NCI-H69 (cell line): ENCODE measurements at regions not wholly inside any gene's neighbourhood (a gene's known extent, or its start where the extent isn't known, plus 50 kb on each side); places are given as distances from the start of the nearest gene placed in this dataset.

Experiments used
- DNase-seq: peaks from one replicate; lab custom pipeline; 2025; lab: John Stamatoyannopoulos, UW

DNA sequence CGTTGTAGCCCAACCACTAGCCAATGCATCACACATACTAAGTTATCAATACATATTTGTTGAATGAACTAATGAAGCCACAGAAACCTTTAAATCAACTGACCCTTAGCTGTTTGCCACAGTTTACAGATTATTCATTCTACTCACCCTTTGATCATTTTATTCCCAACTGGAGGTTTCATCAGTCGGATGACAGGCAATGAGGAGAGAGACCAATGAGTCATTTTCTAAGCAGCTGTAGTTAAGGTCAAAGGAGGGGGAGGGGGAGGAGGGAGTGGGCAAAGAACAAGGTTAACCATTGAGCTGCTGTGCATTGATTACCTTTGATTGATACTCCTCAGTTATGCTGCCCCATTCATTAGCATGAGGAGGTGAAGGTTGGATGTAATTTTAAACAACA, 469.5 kb downstream of the VRK1 start:
- DNase-seq = peak; percentile 65

DNA sequence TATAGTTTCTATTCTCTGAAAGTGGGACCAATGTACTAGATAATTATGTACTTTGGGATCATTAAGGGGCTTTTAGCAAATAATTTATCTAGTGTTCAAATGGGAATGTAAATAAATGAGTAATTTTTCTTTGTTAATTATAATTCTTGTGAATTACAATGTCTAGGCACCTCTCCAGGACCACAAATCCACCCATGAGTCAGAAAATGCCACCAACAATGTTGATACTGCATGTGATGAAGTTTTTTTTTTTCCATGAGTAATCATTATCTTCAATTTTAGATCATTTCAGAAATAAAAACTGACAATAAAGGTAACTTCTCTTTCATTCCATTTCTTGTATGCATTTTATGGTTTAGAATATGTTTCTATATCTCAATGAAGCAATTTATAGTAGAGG, 470.3 kb downstream of the VRK1 start:
- peak; percentile 64 for DNase-seq

DNA sequence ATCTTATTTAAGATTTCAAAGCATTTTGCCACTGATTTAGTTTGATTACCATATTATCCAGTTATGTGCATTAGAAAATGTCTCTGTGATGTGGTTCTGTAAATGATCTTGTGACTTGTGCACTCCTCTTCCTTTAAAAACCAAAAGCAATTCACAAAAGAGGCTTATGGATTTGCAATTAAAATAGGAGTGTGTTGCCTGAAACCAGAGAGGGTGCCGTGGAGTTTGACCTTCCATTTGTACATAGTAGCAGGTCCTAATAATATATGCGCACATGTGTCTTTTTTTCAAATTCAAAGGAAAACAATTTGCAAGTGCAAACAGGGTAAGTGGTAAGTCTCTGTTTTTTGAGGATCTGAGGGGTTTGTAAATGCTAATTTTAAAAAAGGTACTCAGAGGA, 470.9 kb downstream of the VRK1 start:
- DNase-seq = peak; percentile 41

DNA sequence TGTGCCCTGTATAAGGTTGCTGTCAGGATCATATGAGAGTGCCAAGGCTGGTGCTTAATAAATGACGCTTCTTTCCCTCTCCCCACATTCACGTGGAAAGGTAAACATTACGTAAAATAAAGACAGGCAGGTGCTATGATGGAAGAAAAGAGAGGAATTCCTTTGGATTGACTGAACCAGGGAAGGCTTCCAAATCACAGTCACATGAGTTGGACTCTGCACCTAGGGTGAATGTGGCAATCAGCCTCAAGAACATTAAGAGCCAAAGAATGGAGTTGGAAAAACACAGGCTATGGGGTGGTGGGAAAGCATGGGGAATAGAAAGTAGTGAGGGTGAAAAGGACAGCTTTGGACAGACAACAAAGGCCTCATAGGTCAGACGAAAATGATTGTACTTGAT, 473.1 kb downstream of the VRK1 start:
- no peak for DNase-seq

DNA sequence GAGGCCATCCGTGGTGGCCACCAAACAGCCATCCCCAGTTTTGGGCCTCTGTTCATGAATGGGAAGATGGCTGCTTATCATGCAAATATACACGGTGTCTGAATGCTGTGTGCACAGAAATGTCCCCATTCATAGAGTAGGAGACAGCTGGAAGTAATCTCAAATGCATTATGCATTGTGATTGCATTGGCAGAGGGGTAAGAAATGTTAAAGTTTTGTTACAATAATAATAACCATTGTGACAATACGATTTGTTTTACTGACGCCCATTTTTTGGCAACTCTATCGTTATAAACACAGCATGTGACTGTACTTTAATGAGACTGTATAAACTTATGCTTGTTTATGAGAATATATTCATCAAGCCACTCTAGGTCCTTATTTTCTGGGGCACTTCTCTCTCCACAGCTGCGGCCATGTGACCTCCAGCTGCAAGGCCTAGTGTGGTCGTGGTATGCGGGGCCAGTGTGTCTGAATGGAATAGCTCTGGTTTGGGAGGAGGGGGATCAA, 474.3 kb downstream of the VRK1 start:
- DNase-seq = no peak

DNA sequence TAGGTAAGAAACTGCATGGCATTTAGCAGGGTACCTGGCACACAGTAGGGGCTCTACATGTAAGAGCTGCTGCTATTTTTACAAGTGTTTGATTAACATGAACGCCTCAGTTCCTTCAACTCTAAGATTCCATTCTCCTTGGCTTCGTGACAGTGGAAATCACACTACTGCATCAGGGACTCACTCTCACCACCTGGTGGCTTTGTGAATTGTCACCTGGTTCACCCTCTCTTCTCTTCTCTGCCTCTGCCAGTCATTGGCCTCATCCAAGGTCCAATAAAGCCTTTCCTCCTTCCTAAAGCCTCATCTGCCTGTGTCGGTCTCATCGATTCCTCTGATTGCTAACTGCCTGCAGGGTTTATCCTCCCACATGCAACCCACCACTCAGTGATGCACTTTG, 476.4 kb downstream of the VRK1 start:
- DNase-seq = peak; percentile 13

DNA sequence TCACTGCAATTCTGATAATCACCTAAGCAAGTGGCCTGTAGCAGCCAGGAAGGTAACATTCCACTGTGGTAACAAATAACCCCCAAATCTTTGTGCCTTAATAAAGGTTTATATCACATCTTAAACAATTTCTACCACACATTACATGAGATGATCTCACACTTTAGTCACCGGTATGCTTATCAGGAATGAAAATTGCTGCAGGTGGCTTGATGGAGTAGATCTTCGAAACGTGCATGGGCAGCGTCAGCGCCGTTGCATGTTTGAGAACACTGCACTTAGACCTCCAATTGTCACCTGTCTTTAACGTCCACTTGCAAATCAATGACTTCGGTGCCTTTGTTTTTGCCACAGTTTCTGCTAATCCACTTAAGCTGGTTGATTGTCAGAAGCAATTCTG, 477.4 kb downstream of the VRK1 start:
- DNase-seq = no peak

DNA sequence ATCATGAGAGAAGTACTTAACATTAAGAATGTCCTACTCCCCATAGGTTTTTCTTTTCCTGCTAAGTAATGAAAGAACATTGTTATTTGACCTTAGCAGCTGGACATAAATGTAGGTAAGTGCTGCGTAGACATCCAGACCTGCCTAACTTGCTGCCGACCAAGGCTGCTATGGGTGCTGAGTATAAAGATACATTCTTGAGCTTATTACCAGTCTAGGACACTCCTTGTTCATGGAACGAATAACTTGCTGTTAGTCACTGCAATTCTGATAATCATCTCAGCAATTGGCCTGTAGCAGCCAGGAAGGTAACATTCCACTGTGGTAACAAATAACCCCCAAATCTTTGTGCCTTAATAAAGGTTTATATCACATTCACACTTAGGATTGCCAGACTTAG, 478.1 kb downstream of the VRK1 start:
- DNase-seq = no peak

DNA sequence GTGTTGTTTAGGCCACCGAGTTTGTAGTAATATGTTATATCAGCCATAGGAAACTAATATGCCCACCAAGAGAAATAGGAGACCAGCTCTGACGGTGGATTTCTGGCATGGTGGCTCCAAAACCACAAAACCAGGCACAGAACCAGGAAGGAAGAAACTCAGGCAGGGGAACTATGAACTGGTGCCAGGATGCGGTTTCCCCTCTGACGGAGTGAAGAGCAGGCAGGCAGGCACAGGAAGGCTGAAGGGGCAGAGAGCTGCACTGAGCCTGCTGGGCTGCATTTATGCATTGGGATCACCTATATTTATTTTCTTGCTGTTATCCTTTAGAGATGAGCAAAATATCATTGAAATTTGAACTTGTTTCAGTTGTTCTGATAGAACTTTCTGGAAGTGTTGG, 479.4 kb downstream of the VRK1 start:
- DNase-seq = no peak

DNA sequence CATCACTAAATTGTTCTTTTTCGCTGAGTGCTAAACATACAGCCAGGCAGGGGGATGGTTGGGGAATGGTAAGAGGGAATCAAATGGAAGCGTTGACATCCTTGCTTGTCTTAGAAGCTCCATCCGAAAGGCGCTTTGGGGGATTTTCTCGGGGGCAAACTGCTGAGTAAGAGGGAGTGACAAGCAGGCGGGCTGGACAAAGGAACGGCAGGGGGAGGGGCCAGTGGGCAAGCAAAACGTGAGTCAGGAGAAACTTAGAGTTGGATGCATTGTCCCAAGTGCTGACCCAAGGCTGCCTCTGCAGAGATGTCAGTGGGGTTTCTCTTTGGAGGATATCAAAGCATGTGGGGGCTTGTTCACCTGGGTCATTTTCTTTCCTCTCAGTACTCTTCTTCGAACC, 480.5 kb downstream of the VRK1 start:
- no peak for DNase-seq

DNA sequence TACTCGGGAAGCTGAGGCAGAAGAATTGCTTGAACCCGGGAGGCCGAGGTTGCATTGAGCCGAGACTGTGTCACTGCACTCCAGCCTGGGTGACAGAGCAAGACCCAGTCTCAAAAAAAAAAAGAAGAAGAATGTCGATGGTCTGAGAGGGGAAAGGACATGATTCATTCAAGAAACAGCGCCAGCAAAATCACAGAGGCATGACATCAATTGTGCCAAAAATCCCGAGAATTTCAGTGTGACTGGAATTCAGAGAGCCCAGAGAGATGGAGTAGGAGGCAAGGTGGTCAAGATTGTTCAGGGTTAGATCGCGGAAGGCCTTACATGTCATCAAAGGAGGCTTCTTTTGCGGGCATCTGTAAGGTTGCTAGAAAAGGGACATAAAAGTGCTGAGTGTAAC, 483.3 kb downstream of the VRK1 start:
- no peak for DNase-seq

DNA sequence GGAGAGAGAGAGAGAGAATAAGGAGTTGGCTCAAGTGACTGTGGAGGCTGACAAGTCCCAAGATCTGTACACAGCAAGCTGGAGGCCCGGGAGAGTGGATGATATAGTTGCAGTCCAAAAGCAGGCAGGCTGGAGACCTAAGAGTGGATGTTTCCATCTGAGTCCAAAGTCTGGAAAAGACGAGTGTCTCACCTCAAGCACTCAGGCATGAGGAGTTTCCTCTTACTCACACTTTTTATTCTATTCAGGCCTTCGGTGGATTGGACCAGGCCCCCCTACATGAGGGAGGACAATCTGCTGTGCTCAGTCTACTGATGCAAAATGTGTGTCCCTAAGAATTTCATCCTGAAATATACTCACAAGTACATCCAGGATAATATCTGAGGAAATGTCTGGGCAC, 484.6 kb downstream of the VRK1 start:
- no peak for DNase-seq

DNA sequence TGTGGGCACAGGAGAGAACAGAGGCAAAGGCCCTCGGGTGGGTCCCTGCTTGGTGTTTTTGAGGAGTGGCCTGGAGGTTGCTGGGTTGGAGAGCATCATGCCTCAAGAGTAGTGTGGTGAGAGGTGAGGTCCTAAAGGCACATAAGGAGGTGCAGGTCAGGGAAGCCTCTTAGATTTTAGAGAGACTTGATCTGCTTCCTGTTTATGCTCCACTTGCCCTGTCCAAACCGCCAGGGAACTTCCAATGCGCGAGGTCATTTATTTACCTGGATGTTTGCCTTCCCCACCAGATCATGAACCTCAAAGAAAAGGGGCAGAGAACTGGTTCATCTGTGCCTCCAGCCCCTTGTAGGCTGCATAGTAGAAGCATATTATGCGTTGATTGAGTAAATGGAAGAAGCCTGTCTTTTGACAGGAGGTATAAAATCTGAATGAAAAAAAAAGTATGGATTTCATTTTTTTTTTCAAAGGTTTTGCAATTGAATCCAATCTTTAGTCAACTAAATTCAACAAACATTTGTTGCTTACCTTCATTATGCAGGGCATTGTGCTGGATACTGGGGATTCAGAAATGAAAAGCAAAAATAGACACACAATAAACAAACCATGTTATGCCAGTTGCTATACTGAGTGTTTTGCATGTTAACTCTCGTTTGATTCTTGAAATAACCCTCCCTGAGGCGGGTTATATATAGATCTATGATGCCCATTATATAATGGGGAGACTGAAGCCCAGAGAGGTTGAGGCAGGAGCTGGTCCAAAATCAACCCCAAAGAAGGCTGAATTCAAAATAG, 485.2 kb downstream of the VRK1 start:
- DNase-seq = no peak

DNA sequence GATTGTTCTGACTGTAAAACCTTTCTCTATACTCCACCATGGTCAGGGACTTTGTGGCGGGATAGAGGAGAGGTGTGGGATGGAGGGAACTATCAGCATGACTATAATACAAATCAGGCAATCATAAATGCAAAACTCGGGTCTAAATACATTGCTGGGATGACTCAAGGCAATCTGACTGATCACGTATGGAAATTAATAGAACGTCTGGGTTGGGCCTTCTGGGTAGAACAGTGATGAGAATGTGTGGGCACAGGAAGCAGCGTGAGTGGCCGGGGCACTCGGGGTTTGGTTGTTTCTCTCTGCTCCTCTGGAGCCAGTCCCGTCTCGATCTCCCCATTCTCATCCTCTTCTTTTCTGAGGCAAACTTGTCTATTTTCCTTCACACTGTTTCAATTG, 485.8 kb downstream of the VRK1 start:
- no peak for DNase-seq

DNA sequence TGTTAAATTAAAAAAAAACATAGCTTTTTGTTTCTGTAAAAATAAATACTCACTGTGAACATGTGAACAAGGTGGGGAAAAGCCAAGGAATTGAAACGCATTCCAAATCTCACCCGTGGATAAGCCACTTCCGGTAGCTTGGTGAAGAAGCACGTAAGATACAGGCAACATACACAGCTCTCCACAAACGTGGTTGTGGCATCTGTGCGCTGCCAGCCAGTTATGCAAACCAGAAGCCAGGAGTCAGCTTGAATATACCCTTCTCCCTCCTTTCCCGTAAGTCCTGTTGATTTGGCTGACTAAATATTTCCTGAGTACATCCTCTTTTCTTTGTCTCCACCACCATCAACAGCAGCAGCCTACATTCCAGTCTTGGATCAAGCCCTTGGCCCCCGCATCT, 486.2 kb downstream of the VRK1 start:
- DNase-seq = no peak

DNA sequence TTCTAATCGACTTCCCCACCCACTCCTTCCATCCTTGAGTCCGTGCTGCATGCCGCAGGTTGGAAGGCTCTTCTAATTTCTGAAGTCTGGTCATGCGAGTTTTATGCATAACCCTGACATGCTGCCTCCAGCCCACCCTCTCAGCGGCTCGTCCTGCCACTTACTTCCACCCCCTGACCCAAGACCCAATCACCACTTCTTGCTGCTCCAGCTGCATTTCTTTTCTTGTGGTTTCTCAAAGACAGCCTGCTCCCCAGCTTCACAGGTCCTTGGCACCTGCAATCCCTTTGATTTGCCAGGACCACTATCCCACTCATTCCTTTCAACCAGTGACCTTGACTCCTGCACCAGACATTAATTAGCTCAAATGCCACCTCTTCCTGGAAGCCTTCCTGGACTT, 486.7 kb downstream of the VRK1 start:
- DNase-seq = no peak

DNA sequence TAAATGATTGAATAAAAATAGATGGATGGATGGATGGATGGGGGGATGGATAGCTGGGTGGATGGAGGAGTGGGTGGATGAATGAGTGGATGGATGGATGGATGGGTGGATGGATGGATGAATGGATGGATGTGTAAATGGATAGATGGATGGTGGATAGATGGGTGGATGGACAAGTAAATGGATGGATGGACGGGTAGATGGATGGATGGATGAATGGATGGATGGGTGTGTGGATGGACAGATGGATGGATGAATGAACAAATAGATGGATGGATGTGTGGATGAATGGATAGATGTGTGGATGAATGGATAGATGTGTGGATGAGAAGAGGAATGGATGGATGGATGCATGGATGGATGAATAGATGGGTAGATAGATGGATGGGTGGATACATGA, 490.8 kb downstream of the VRK1 start:
- no peak for DNase-seq

DNA sequence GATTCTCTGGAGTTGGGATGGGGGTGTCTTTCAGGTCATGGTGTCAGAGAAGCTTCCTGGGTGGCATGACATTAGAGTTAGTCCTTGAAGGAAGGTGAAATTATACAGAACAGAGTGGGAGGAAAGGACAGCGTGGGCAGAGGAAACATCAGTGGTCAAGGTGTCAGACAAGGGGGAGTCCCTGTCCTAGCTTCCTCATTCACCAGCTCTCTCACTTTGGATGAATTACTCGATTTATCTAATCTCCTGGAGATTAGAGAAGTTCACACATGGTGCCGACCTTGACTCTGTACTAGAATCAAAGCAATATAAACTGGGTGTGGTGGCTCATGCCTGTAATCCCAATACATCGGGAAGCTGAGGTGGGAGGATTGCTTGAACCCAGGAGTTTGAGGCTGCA, 492.9 kb downstream of the VRK1 start:
- no peak for DNase-seq

DNA sequence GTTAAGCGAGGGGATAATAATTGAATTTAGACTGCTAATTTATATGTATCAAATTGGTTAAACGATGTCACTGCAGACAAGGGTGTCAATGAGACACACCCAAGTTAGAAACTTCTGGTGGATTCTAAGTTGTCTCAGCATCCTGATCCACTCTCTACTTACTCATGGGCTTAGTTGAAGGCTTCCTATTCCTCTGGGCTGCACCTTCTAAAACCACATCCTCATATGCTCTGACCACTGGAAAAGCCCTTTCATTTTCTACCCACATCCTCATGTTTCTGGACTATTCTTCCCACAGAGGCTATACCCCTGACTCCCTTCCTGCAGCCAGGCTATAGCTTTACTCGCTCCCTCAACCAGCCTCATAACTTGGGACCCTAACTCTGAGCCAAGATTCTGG, 493.8 kb downstream of the VRK1 start:
- no peak for DNase-seq

DNA sequence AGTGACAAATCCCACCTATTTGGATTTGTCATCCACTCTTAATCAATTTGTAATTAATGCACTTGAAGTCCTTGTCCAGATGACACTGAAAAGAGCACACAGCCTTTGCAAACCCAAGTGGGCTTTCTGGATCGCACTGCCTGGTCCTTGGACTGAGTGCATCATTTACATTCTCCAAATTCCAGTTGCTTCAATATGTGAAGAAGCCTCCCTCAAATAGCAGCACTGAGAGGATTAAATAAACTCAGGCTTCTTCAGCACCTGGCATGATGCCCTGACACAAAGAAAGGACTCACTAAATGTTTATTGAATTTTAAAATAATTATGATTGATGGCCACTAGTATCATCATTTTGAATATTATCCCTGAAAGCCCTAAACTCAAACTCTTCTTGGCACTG, 496.5 kb downstream of the VRK1 start:
- DNase-seq = no peak

DNA sequence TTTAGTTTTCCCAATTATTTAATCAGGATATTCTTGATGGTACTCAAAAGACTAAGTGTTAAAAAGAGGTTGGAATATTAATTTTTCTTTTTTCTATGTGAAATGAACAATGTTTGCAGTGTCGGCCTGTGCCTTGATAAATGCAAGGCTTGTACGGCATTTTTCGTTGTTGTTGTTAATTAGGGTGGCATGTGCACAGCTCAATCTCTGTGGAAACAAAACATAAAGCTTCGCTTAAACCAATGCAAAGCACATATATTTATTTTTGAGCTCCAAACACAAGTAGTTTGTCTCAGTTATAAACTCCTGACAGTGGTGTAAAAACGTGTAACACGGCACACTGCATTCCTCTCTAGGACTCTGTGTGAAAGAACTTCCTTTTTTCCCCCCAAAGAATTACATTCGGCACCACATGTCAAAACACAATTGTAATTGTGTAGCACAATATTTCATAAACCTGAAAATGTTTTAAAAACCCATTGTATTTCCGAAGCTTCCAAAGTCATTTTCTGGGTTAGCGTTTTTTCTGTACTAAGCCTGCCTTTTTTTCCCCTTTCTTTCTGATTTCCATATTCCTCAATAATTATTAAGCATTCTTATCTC, 498.0 kb downstream of the VRK1 start:
- no peak for DNase-seq

DNA sequence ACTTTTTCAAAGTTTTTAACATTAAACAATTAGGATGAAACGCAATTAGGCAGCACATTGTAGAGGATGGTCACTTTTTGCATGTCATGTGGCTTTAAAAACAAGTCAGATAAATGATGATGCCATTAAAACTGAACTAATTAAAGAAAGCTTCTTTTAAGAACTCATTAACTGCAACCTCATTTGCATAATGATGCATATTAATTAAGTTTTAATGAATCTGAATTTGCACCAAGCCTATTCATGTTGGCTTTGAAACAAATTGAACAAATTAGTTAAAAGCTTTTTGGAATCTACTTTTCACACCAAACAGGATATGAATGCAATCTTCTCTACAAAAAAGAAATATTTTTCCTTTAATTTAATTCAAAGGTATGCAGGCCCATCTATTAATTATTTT, 499.0 kb downstream of the VRK1 start:
- no peak for DNase-seq

DNA sequence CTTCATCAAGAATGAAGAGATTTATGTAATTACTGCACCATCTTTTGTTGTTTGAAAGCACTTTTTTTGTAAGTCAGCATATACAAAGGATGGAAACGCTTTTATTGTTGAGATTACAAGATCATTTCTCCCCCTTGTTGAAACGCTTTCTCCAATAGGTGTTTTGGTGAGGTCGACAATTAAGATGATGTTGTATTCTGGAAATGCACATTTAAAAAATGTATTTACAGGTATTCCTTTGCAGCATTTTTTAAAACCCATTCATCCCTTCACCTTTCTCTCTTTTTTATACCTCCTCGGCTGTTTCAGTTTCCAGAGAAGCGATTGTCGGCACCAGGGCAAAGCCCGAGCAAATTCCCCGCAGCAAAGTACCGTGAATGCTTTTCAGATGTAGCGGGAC, 499.9 kb downstream of the VRK1 start:
- DNase-seq = no peak

DNA sequence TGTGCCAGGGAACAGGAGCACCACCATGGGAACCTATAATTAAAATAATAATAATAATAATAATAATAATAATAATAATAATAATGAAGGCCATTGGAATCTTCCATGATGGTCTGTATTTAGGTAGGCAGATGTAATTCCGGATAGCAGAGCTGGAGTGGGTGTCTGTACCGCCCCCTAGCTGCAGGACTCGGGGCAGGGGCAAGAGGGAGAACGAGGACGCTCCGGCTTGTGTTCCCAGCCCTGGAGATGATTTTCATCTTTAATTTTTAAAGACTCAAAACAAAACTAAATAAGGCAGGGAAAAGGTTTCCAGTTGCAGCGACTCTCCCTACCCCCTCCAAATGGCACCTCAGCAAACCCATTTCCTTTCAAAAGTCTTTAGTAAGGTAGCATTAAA, 501.1 kb downstream of the VRK1 start:
- DNase-seq = peak; percentile 51
